Bronchial epithelial cell (primary cell): ENCODE measurements at regions not wholly inside any gene's neighbourhood (a gene's known extent, or its start where the extent isn't known, plus 50 kb on each side); places are given as distances from the start of the nearest gene placed in this dataset.
A peak's percentile ranks its signal among the peaks of the same experiment; 100 is the strongest.

Experiments
- DNase-seq: peaks from one replicate; pipeline ENCODE4 v3.0.0-alpha.2; 2010; ENCODE audit warnings: low read depth
- FAIRE-seq: peaks from 2 replicates; lab custom pipeline; 2011; peaks lifted over from hg19 to GRCh38; lab: Jason Lieb, UNC
- H3K27me3 ChIP-seq: 2 replicates; pipeline ENCODE4 v1.5.1; 2011; ENCODE audit warnings: low read length; ENCODE audit not compliant: control insufficient read depth, insufficient read depth
- H3K36me3 ChIP-seq: 2 replicates; pipeline ENCODE4 v1.5.1; 2011; ENCODE audit warnings: low read length; ENCODE audit not compliant: control insufficient read depth, insufficient read depth
- H3K4me3 ChIP-seq: 2 replicates; pipeline ENCODE4 v1.5.1; 2011; ENCODE audit warnings: mild to moderate bottlenecking, low read depth, low read length, control low read depth
- TF ChIP-seq, protein P1 (sequence below): IDR thresholded peaks from 2 replicates; pipeline ENCODE4 v1.5.1; 2011; ENCODE audit warnings: mild to moderate bottlenecking, moderate library complexity, low read length, control low read depth, inconsistent platforms; ENCODE audit not compliant: insufficient read depth, severe bottlenecking

DNA sequence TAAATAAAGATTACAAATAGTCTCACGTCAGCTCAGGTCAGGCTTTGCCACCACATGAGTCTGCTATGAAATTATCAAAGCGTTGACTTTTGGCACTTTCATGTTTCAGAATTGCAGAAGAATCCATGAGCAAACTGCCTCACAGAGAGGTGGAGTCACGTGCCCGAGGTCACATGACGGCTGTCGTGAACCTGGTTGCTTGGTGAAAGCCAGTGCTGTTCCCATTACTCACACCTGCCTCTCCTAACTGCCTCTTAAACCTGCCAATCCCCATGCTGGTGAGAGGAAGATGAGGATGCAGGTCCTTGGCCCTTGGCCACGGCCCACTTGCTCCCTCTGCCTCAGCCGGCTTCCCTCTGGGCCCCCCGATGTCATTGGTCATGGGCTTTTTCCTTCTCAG, 272.7 kb downstream of the BCL11B start:
- no peak overlapping the region for H3K4me3 ChIP-seq
- H3K36me3 ChIP-seq, result no peaks in the 10 kb centered on the region
- TF ChIP-seq, protein P1, sequence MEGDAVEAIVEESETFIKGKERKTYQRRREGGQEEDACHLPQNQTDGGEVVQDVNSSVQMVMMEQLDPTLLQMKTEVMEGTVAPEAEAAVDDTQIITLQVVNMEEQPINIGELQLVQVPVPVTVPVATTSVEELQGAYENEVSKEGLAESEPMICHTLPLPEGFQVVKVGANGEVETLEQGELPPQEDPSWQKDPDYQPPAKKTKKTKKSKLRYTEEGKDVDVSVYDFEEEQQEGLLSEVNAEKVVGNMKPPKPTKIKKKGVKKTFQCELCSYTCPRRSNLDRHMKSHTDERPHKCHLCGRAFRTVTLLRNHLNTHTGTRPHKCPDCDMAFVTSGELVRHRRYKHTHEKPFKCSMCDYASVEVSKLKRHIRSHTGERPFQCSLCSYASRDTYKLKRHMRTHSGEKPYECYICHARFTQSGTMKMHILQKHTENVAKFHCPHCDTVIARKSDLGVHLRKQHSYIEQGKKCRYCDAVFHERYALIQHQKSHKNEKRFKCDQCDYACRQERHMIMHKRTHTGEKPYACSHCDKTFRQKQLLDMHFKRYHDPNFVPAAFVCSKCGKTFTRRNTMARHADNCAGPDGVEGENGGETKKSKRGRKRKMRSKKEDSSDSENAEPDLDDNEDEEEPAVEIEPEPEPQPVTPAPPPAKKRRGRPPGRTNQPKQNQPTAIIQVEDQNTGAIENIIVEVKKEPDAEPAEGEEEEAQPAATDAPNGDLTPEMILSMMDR, result no peak
- no peaks in the 10 kb centered on the region for H3K27me3 ChIP-seq
- FAIRE-seq (no peak), DNase-seq (no peak)

DNA sequence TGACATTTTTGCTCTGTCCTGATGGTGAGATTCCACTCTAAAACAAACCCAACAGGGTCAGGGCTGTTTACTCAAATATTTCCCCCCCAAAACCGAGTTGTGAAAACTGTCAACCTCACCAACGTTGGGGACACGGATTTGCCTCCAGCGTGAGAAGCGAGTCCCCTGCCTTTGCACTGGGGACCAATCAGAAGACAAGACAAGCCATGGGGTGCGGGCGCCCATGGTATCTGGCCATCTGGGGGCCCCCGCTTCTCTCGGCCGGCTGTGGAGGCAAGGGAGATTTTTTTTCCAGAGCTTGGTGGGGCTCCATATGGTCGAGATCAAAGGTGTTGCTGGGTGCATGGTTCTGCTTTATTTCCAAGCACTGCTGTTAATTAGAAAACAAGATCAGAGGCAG, 272.1 kb downstream of the BCL11B start:
- Histone ChIP-seq H3K27me3 (no peaks in the 10 kb centered on the region), H3K36me3 (no peaks in the 10 kb centered on the region), H3K4me3 (no peak overlapping the region)
- DNase-seq, result no peak
- TF ChIP-seq, protein P1, result no peak
- FAIRE-seq, result no peak

DNA sequence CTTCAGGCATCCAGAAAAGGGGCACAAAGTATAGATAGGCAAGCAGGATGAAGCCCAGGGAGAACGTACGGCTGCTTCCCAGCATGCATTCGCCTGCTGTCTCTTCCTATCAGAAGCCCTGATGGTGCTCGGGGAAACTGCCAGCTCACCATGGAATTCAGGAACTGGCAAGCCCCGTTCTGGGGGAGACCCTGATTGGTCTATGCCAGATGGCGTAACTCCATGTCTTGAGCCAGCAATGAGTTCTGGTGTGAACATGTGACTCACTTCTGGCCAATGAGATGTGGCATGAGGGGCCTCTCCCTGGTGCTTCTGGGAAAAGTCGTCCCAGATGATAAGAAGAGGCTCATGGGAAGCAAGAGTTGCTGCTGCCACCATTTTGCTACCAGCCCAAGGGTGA, 270.8 kb downstream of the BCL11B start:
- Histone ChIP-seq H3K27me3 (no peaks in the 10 kb centered on the region), H3K4me3 (no peak overlapping the region)
- no peak for FAIRE-seq

DNA sequence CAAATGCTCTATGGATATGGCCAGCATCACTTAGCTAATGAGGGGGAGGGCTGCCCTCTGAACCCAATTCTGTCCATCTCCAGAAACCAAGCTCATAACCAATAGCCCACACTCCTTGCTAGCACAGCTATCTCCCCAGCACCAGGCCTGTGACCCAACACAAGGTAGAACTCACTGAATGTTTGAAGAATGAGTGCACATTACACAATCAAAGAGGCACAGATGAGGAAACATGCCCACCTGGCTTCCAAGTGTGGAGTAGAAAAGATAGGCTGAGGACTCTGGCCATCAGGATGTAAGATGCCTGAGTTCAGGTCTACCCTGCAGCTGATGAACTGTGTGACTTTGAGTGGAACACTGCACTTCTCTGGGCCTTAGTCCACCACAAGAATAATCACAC, 268.4 kb downstream of the BCL11B start:
- no peaks in the 10 kb centered on the region for H3K27me3 ChIP-seq
- FAIRE-seq, result no peak
- no peaks in the 10 kb centered on the region for H3K36me3 ChIP-seq
- TF ChIP-seq, protein P1, result no peak
- DNase-seq, result peak; percentile 33
- H3K4me3 ChIP-seq, result no peak overlapping the region

More for the DNA sequence above, 270.8 kb downstream of the BCL11B start:
- TF ChIP-seq, protein P1, result no peak
- no peaks in the 10 kb centered on the region for H3K36me3 ChIP-seq
- DNase-seq, result no peak

DNA sequence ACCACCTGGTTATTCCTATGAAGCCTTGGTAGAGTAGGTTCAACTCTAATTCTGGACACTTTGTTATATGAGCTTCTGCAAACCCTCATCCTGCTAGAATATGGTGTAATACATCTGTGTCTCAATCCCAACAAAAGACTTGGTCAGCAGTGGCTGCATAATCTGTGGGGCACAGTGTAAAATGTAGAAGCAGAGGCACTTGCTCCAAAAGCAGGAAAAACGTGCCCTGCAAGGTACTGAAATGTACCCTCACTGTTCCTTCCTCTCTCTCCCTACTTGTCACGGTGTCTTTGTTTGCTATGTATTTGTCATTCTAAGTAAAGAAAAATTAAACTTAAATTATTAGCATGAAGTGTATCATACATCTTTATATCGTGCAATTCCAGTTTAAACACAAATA, 267.9 kb downstream of the BCL11B start:
- DNase-seq (peak; percentile 41), FAIRE-seq (no peak)
- Histone ChIP-seq H3K4me3 (no peak overlapping the region), H3K36me3 (no peaks in the 10 kb centered on the region), H3K27me3 (no peaks in the 10 kb centered on the region)
- TF ChIP-seq, protein P1, result no peak

DNA sequence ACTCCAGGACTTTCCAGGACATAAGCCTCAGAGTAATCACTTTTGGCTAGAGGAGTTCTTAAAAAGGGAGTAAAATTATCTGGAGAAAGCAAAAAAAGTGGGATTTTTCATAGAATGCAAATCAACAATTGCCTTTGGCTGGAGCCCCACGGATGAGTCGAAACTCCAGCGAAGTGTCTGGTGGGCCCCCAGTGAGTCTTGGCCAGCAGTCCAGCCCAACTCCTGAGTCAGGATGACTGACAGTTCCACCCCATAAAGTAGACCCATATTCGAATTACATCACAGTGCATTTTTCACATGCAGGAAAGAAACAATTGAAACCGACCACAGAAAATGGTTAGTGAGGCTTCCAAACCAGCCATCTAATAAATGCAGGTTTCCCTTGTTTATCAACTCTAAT, 265.7 kb downstream of the BCL11B start:
- DNase-seq (no peak), FAIRE-seq (no peak)
- TF ChIP-seq, protein P1, result no peak

More for the DNA sequence above, 265.7 kb downstream of the BCL11B start:
- Histone ChIP-seq H3K27me3 (peaks cover 2% of the 10 kb centered on the region), H3K36me3 (no peaks in the 10 kb centered on the region), H3K4me3 (no peak overlapping the region)
